ENCODE measurements at regions not wholly inside any gene's neighbourhood (a gene's known extent, or its start where the extent isn't known, plus 50 kb on each side); places are given as distances from the start of the nearest gene placed in this dataset.

DNA sequence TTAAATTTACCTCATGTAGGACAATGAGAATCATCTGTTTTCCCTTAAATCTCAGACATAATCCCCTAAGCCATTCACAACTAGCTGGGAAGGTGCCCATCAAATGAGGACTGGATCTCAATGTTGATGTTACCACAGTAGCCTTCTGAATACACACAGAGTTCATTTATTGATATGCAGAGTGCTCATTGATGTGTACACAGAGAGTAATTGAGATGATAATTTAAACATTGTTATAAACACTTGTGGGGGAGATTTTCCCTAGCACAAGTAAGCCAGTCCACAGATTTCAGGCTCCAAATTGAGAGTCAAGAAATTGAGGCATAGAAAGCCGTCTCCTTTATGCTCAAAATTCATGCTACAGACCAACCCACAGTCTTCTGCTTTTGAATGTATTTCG is 273.4 kb upstream of the TRPC5 start:
- Histone ChIP-seq H3K4me3 (no peak overlapping the region), H3K27me3 (peaks cover 0 to 5% (median 0%) of the 10 kb centered on the region in 3 donors), H3K36me3 (no peaks in the 10 kb centered on the region), H3K27ac (no peak overlapping the region), H3K4me1 (no peaks in the 10 kb centered on the region), H3K9me3 (peaks cover 0 to 10% (median 4%) of the 10 kb centered on the region in 4 donors)
- intact Hi-C loops (cut with DNase I; ENCODE audit: low total_unique reads), result no loop called here
- WGBS, 5 donors, result 33 to 69% (median 55%) methylated on average over 2 of the region's 2 CpGs
- DNase-seq, result no peak
- no peak for TF ChIP-seq EP300 (IDR thresholded peaks at IDR 0.05)
- no peak for TF ChIP-seq POLR2A (IDR thresholded peaks at IDR 0.05)
- no peak for TF ChIP-seq POLR2AphosphoS5 (IDR thresholded peaks at IDR 0.05)
- no peak for TF ChIP-seq CTCF (IDR thresholded peaks at IDR 0.05)

DNA sequence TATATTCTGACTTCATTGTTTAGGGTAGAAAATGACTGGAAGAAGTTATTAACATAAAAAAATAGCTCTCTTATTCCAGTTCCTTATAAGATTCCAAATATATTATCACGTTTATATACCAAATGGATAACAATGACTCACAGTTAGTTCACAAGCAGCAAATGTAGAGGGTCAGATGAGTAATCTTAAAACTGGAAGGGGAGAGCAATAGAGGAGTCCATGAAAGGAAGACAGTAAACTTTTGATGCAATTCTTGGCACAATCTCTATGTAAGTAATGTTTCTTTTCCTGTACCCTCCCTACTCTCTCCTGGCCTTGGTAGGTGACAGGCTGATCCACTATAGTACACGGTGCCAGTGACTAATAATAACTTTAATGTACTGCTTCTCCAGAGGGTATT is 259.0 kb upstream of the TRPC5 start:
- TF ChIP-seq POLR2A (IDR thresholded peaks at IDR 0.05) (no peak), EP300 (IDR thresholded peaks at IDR 0.05) (no peak), CTCF (IDR thresholded peaks at IDR 0.05) (no peak), POLR2AphosphoS5 (IDR thresholded peaks at IDR 0.05) (no peak)
- intact Hi-C loops (cut with DNase I; ENCODE audit: low total_unique reads), result no loop called here
- Histone ChIP-seq H3K36me3 (no peaks in the 10 kb centered on the region), H3K9me3 (no peaks in the 10 kb centered on the region), H3K27me3 (no peaks in the 10 kb centered on the region), H3K27ac (no peak overlapping the region), H3K4me1 (no peaks in the 10 kb centered on the region), H3K4me3 (no peak overlapping the region)
- 39 to 69% (median 63%) methylated on average over 2 of the region's 2 CpGs for WGBS, 5 donors
- DNase-seq, result no peak

- Histone ChIP-seq H3K9me3 (no peaks in the 10 kb centered on the region), H3K27ac (no peak overlapping the region), H3K36me3 (no peaks in the 10 kb centered on the region), H3K27me3 (no peaks in the 10 kb centered on the region), H3K4me3 (no peak overlapping the region), H3K4me1 (no peaks in the 10 kb centered on the region)
- intact Hi-C loops (cut with DNase I; ENCODE audit: low total_unique reads), result no loop called here
- no peak for TF ChIP-seq CTCF (IDR thresholded peaks at IDR 0.05)
- no peak for TF ChIP-seq POLR2A (IDR thresholded peaks at IDR 0.05)
- no peak for TF ChIP-seq EP300 (IDR thresholded peaks at IDR 0.05)
- no peak for TF ChIP-seq POLR2AphosphoS5 (IDR thresholded peaks at IDR 0.05)
- no peak for DNase-seq
- WGBS, 5 donors, result 45 to 81% (median 72%) methylated on average over 1 of the region's 1 CpG
Observed at GRCh38 chrX:112313201-112313600, 230.6 kb upstream of the TRPC5 start.

DNA sequence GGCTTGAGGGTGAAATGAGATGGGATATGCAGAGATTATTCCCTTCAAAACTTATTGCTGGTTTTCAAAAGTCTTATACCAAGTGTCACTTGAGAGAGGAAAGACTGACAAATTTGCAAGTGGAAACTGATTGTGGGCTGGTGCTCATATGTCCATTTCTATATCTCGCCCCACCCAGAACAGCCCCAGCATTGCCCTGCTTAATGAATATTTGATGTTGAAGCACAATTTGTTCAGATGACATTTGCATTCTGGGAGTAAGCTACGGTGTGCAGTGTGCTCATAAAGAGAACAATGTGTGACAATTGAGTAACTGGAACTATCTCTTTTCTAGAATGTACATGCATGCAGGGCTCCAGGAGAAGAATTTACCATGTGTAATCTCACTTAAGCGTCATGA is 223.5 kb upstream of the TRPC5 start:
- H3K27ac ChIP-seq, result no peak overlapping the region
- intact Hi-C loops (cut with DNase I; ENCODE audit: low total_unique reads), result no loop called here
- no peak overlapping the region for H3K4me3 ChIP-seq
- no peak for TF ChIP-seq POLR2A (IDR thresholded peaks at IDR 0.05)
- no peak for TF ChIP-seq EP300 (IDR thresholded peaks at IDR 0.05)
- TF ChIP-seq CTCF (IDR thresholded peaks at IDR 0.05), result no peak
- TF ChIP-seq POLR2AphosphoS5 (IDR thresholded peaks at IDR 0.05), result no peak
- no peaks in the 10 kb centered on the region for H3K9me3 ChIP-seq
- WGBS, 5 donors, result 72 to 76% (median 75%) methylated on average over 3 of the region's 3 CpGs
- no peak for DNase-seq
- H3K36me3 ChIP-seq, result no peaks in the 10 kb centered on the region
- no peaks in the 10 kb centered on the region for H3K4me1 ChIP-seq
- no peaks in the 10 kb centered on the region for H3K27me3 ChIP-seq

Data from stomach (tissue), 8 donors.